OCI-LY1 (cell line): ENCODE measurements at regions not wholly inside any gene's neighbourhood (a gene's known extent, or its start where the extent isn't known, plus 50 kb on each side); places are given as distances from the start of the nearest gene placed in this dataset.

Experiments used
- H2AFZ ChIP-seq: fragments of 200-600 bp; sonication (generic), shearing (Covaris generic); 2 replicates; pipeline ENCODE4 v1.6.0; 2014; ENCODE audit warnings: antibody characterized with exemption, mild to moderate bottlenecking, low read length
- H3F3A ChIP-seq: fragments of 200-600 bp; sonication (generic), shearing (Covaris generic); 2 replicates; pipeline ENCODE4 v1.6.0; 2014; ENCODE audit warnings: mild to moderate bottlenecking, antibody characterized with exemption, low read length, moderate library complexity; ENCODE audit not compliant: insufficient read depth
- H3K27ac ChIP-seq: fragments of 200-600 bp; sonication (generic); 2 replicates; pipeline ENCODE4 v1.5.1; 2014; ENCODE audit warnings: low read length, mixed run types, mild to moderate bottlenecking, low read depth; ENCODE audit not compliant: poor library complexity, severe bottlenecking
- H3K27me3 ChIP-seq: fragments of 200-600 bp; sonication (generic); 2 replicates; pipeline ENCODE4 v1.6.0; 2014; ENCODE audit warnings: antibody characterized with exemption, mild to moderate bottlenecking, low read length, moderate library complexity; ENCODE audit not compliant: insufficient read depth
- H3K36me3 ChIP-seq: fragments of 200-600 bp; sonication (generic); 2 replicates; pipeline ENCODE4 v1.6.1; 2014; ENCODE audit warnings: mild to moderate bottlenecking, antibody characterized with exemption, low read length, moderate library complexity, mixed read lengths; ENCODE audit not compliant: insufficient read depth
- H3K4me1 ChIP-seq: fragments of 200-600 bp; sonication (generic); 2 replicates; pipeline ENCODE4 v1.5.1; 2014; ENCODE audit warnings: mild to moderate bottlenecking, low read length, moderate library complexity; ENCODE audit not compliant: insufficient read depth, severe bottlenecking
- H3K4me2 ChIP-seq: fragments of 200-600 bp; sonication (generic), shearing (Covaris generic); 2 replicates; pipeline ENCODE4 v1.6.1; 2014; ENCODE audit warnings: low read length
- H3K4me3 ChIP-seq: fragments of 200-600 bp; sonication (generic); 2 replicates; pipeline ENCODE4 v1.5.1; 2014; ENCODE audit warnings: low read length, low read depth, mild to moderate bottlenecking, mixed read lengths; ENCODE audit not compliant: poor library complexity, severe bottlenecking
- H3K79me2 ChIP-seq: fragments of 200-600 bp; shearing (Covaris generic); 2 replicates; pipeline ENCODE4 v1.6.1; 2016; ENCODE audit warnings: mixed run types, low read length, mixed read lengths; ENCODE audit not compliant: insufficient read depth
- H3K9ac ChIP-seq: fragments of 200-600 bp; sonication (generic), shearing (Covaris generic); 2 replicates; pipeline ENCODE4 v1.6.1; 2014; ENCODE audit warnings: mild to moderate bottlenecking, low read length, mixed read lengths
- H3K9me2 ChIP-seq: fragments of 200-600 bp; sonication (generic), shearing (Covaris generic); 2 replicates; pipeline ENCODE4 v1.6.1; 2014; ENCODE audit warnings: low read depth, mild to moderate bottlenecking, low read length, mixed read lengths
- H3K9me3 ChIP-seq: fragments of 200-600 bp; shearing (Covaris generic); 2 replicates; pipeline ENCODE4 v1.6.1; 2014; ENCODE audit warnings: low read length, mixed read lengths
- H4K20me1 ChIP-seq: fragments of 200-600 bp; sonication (generic), shearing (Covaris generic); 2 replicates; pipeline ENCODE4 v1.6.0; 2016; ENCODE audit warnings: mild to moderate bottlenecking, low read length; ENCODE audit not compliant: insufficient read depth
- EZH2 ChIP-seq: fragments of 200-600 bp; sonication (generic), shearing (Covaris generic); IDR thresholded peaks from 2 replicates; pipeline ENCODE4 v1.8.0; 2017; ENCODE audit warnings: borderline replicate concordance, mixed run types, mild to moderate bottlenecking, antibody characterized with exemption, low read length, moderate library complexity, mixed read lengths
- TF ChIP-seq, protein P1 (sequence below): fragments of 200-600 bp; sonication (generic), shearing (Covaris generic); IDR thresholded peaks from 2 replicates; pipeline ENCODE4 v1.5.1; 2017; ENCODE audit warnings: mild to moderate bottlenecking, antibody characterized with exemption, low read length, moderate library complexity, mixed read lengths

- Histone ChIP-seq H3K9ac (no peak overlapping the region), H3K9me3 (no peaks in the 10 kb centered on the region), H2AFZ (no peak overlapping the region), H3K4me3 (no peak overlapping the region), H3K9me2 (no peaks in the 10 kb centered on the region), H3K27ac (no peak overlapping the region), H3K27me3 (no peaks in the 10 kb centered on the region), H3F3A (no peaks in the 10 kb centered on the region), H3K79me2 (no peaks in the 10 kb centered on the region), H3K4me2 (no peak overlapping the region), H4K20me1 (no peaks in the 10 kb centered on the region), H3K36me3 (no peaks in the 10 kb centered on the region), H3K4me1 (no peaks in the 10 kb centered on the region)
- no peak for TF ChIP-seq EZH2
- TF ChIP-seq, protein P1, sequence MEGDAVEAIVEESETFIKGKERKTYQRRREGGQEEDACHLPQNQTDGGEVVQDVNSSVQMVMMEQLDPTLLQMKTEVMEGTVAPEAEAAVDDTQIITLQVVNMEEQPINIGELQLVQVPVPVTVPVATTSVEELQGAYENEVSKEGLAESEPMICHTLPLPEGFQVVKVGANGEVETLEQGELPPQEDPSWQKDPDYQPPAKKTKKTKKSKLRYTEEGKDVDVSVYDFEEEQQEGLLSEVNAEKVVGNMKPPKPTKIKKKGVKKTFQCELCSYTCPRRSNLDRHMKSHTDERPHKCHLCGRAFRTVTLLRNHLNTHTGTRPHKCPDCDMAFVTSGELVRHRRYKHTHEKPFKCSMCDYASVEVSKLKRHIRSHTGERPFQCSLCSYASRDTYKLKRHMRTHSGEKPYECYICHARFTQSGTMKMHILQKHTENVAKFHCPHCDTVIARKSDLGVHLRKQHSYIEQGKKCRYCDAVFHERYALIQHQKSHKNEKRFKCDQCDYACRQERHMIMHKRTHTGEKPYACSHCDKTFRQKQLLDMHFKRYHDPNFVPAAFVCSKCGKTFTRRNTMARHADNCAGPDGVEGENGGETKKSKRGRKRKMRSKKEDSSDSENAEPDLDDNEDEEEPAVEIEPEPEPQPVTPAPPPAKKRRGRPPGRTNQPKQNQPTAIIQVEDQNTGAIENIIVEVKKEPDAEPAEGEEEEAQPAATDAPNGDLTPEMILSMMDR = no peak
Observed at GRCh38 chr16:52193441-52193840, 353.5 kb downstream of the TOX3 start.

- no peak for TF ChIP-seq EZH2
- TF ChIP-seq, protein P1 = peak; percentile 89
- Histone ChIP-seq H3K27ac (no peak overlapping the region), H3K4me1 (no peaks in the 10 kb centered on the region), H3K27me3 (no peaks in the 10 kb centered on the region), H3K9me3 (no peaks in the 10 kb centered on the region), H2AFZ (no peak overlapping the region), H3K4me3 (no peak overlapping the region), H3K4me2 (no peak overlapping the region), H3K79me2 (no peaks in the 10 kb centered on the region), H3K9me2 (no peaks in the 10 kb centered on the region), H3F3A (no peaks in the 10 kb centered on the region), H3K36me3 (no peaks in the 10 kb centered on the region), H4K20me1 (no peaks in the 10 kb centered on the region), H3K9ac (no peak overlapping the region)
Observed at GRCh38 chr16:52191531-52192134, 355.3 kb downstream of the TOX3 start.

GRCh38 chr16:52184336-52184735, 362.6 kb downstream of the TOX3 start:
- H3F3A ChIP-seq = no peaks in the 10 kb centered on the region
- no peak overlapping the region for H3K4me3 ChIP-seq
- no peaks in the 10 kb centered on the region for H3K9me3 ChIP-seq
- no peaks in the 10 kb centered on the region for H3K79me2 ChIP-seq
- no peaks in the 10 kb centered on the region for H3K36me3 ChIP-seq
- no peak overlapping the region for H2AFZ ChIP-seq
- TF ChIP-seq, protein P1 = no peak
- TF ChIP-seq EZH2 = no peak
- H3K4me1 ChIP-seq = no peaks in the 10 kb centered on the region
- H3K4me2 ChIP-seq = no peak overlapping the region
- H3K9me2 ChIP-seq = no peaks in the 10 kb centered on the region
- no peaks in the 10 kb centered on the region for H3K27me3 ChIP-seq
- H3K9ac ChIP-seq = no peak overlapping the region
- no peaks in the 10 kb centered on the region for H4K20me1 ChIP-seq
- H3K27ac ChIP-seq = no peak overlapping the region
